Neuronal stem cell (in vitro differentiated cells): ENCODE measurements at regions not wholly inside any gene's neighbourhood (a gene's known extent, or its start where the extent isn't known, plus 50 kb on each side); places are given as distances from the start of the nearest gene placed in this dataset.

Experiments
- DNase-seq: peaks from one replicate; pipeline ENCODE4 v3.0.0-alpha.2; 2013; ENCODE audit warnings: low spot score
- H2AFZ ChIP-seq: one replicate; pipeline ENCODE4 v1.6.1; 2013; ENCODE audit warnings: mild to moderate bottlenecking, low read length, inconsistent platforms
- H2AK5ac ChIP-seq: 2 replicates; pipeline ENCODE4 v1.6.1; 2013; ENCODE audit warnings: low read depth, mild to moderate bottlenecking, inconsistent platforms, low read length, moderate library complexity, mixed read lengths
- H2BK120ac ChIP-seq: 2 replicates; pipeline ENCODE4 v1.6.1; 2013; ENCODE audit warnings: low read depth, mild to moderate bottlenecking, inconsistent platforms, low read length, moderate library complexity, mixed read lengths
- H2BK12ac ChIP-seq: one replicate; pipeline ENCODE4 v1.6.1; 2013; ENCODE audit warnings: low read length, inconsistent platforms
- H2BK15ac ChIP-seq: 2 replicates; pipeline ENCODE4 v1.6.1; 2013; ENCODE audit warnings: mild to moderate bottlenecking, low read length, inconsistent platforms, mixed read lengths
- H2BK5ac ChIP-seq: one replicate; pipeline ENCODE4 v1.6.1; 2013; ENCODE audit warnings: inconsistent platforms, mild to moderate bottlenecking, low read length, moderate library complexity
- H3K14ac ChIP-seq: one replicate; pipeline ENCODE4 v1.6.1; 2013; ENCODE audit warnings: low read length, inconsistent platforms
- H3K18ac ChIP-seq: 2 replicates; pipeline ENCODE4 v1.6.1; 2013; ENCODE audit warnings: low read length, inconsistent platforms
- H3K23ac ChIP-seq: 2 replicates; pipeline ENCODE4 v1.6.1; 2013; ENCODE audit warnings: low read depth, mild to moderate bottlenecking, mixed read lengths, low read length, inconsistent platforms; ENCODE audit not compliant: poor library complexity
- H3K27ac ChIP-seq: replicated peaks from 3 replicates; pipeline ENCODE4 v1.5.1; 2013; ENCODE audit warnings: low read length, inconsistent platforms
- H3K27me3 ChIP-seq, 3 experiments: 2 replicates each; pipeline ENCODE4 v1.6.1; 2013; ENCODE audit warnings: low read length in 3 of 3, mild to moderate bottlenecking in 2 of 3, inconsistent platforms in 1 of 3, low read depth in 1 of 3, mixed read lengths in 1 of 3, moderate library complexity in 1 of 3; ENCODE audit not compliant: control insufficient read depth in 3 of 3, insufficient read depth in 3 of 3
- H3K36me3 ChIP-seq, 2 donors: replicated peaks in 1 of 2; 2 replicates each; pipeline ENCODE4 v1.6.1; 2013; ENCODE audit warnings: low read length in 2 of 2; ENCODE audit not compliant: control insufficient read depth in 2 of 2, insufficient read depth in 2 of 2
- H3K4ac ChIP-seq: 2 replicates; pipeline ENCODE4 v1.6.1; 2013; ENCODE audit warnings: inconsistent platforms, mild to moderate bottlenecking, low read length, moderate library complexity
- H3K4me1 ChIP-seq, 2 donors: 1 replicate in 1 of 2; 2 replicates in 1 of 2; pipeline ENCODE4 v1.6.1; 2013; ENCODE audit warnings: low read length in 2 of 2, low read depth in 1 of 2; ENCODE audit not compliant: control insufficient read depth in 2 of 2, insufficient read depth in 1 of 2
- H3K4me2 ChIP-seq: one replicate; pipeline ENCODE4 v1.6.1; 2013; ENCODE audit warnings: mild to moderate bottlenecking, low read length, inconsistent platforms; ENCODE audit not compliant: insufficient read depth, poor library complexity, severe bottlenecking
- H3K4me3 ChIP-seq, 2 donors: 2 replicates each; pipeline ENCODE4 v1.5.1; 2013; ENCODE audit warnings: low read length in 2 of 2, mild to moderate bottlenecking in 2 of 2, inconsistent platforms in 1 of 2, moderate library complexity in 1 of 2
- H3K79me1 ChIP-seq: one replicate; pipeline ENCODE4 v1.6.1; 2013; ENCODE audit warnings: low read depth, mild to moderate bottlenecking, inconsistent platforms, low read length, moderate library complexity
- H3K9ac ChIP-seq: one replicate; pipeline ENCODE4 v1.6.1; 2013; ENCODE audit warnings: mild to moderate bottlenecking, low read depth, low read length, inconsistent platforms; ENCODE audit not compliant: poor library complexity
- H3K9me3 ChIP-seq, 2 donors: replicated peaks in 1 of 2; 2 replicates each; pipeline versions ENCODE3 to v1.6.1; 2013; ENCODE audit warnings: low read length in 2 of 2, mild to moderate bottlenecking in 2 of 2, inconsistent platforms in 1 of 2, low read depth in 1 of 2, mixed read lengths in 1 of 2, moderate library complexity in 1 of 2; ENCODE audit not compliant: control insufficient read depth in 2 of 2, insufficient read depth in 1 of 2
- H4K8ac ChIP-seq: one replicate; pipeline ENCODE4 v1.6.1; 2013; ENCODE audit warnings: low read depth, mild to moderate bottlenecking, inconsistent platforms, low read length, moderate library complexity
- H4K91ac ChIP-seq: one replicate; pipeline ENCODE4 v1.6.1; 2013; ENCODE audit warnings: low read length, low read depth, mild to moderate bottlenecking, inconsistent platforms; ENCODE audit not compliant: poor library complexity
- WGBS, 2 donors: extraction: QIAGEN DNeasy Blood & Tissue Kit; methylation state at CpG; one replicate each; pipeline ENCODE4 v1.1.7; 2013; ENCODE audit warnings: missing lambda C conversion rate in 2 of 2, mixed read lengths in 1 of 2; ENCODE audit not compliant: insufficient read length in 2 of 2, insufficient replicate concordance in 1 of 2; ENCODE audit errors: extremely low coverage in 2 of 2; 5-methylcytosine and 5-hydroxymethylcytosine counted together

- DNase-seq: no peak
- no peaks in the 10 kb centered on the region for H3K36me3 ChIP-seq
Observed at GRCh38 chr15:98321896-98322295, 326.4 kb upstream of the IGF1R start.

GRCh38 chr15:98322581-98322980, 325.8 kb upstream of the IGF1R start:
- no peaks in the 10 kb centered on the region for H3K36me3 ChIP-seq
- H3K9me3 ChIP-seq: peaks cover 0 to 2% of the 10 kb centered on the region in 2 donors
- H4K8ac ChIP-seq: no peak overlapping the region
- H3K4me2 ChIP-seq: no peak overlapping the region
- no peak overlapping the region for H4K91ac ChIP-seq
- H2AFZ ChIP-seq: no peak overlapping the region
- no peaks in the 10 kb centered on the region for H3K27me3 ChIP-seq
- H3K27ac ChIP-seq: no peak overlapping the region
- H2AK5ac ChIP-seq: no peak overlapping the region
- H2BK12ac ChIP-seq: no peak overlapping the region
- H2BK15ac ChIP-seq: no peak overlapping the region
- no peak overlapping the region for H3K4me3 ChIP-seq
- no peak overlapping the region for H3K4ac ChIP-seq
- H3K18ac ChIP-seq: no peak overlapping the region
- no peaks in the 10 kb centered on the region for H3K79me1 ChIP-seq
- H3K4me1 ChIP-seq: no peaks in the 10 kb centered on the region
- no peak overlapping the region for H3K23ac ChIP-seq
- WGBS, 2 donors: no CpG with 5 or more reads among the region's 4 CpGs
- no peak overlapping the region for H2BK5ac ChIP-seq
- no peak for DNase-seq
- H2BK120ac ChIP-seq: no peak overlapping the region
- no peak overlapping the region for H3K14ac ChIP-seq
- no peak overlapping the region for H3K9ac ChIP-seq

More at GRCh38 chr15:98321896-98322295, 326.4 kb upstream of the IGF1R start:
- Histone ChIP-seq H3K14ac (no peak overlapping the region), H2BK12ac (no peak overlapping the region), H3K4me2 (no peak overlapping the region), H2AFZ (no peak overlapping the region), H3K9ac (no peak overlapping the region), H2AK5ac (no peak overlapping the region), H4K8ac (no peak overlapping the region), H4K91ac (no peak overlapping the region), H3K18ac (no peak overlapping the region), H3K4me3 (no peak overlapping the region), H3K9me3 (peaks cover 0 to 2% of the 10 kb centered on the region in 2 donors), H3K23ac (no peak overlapping the region), H2BK5ac (no peak overlapping the region), H3K4me1 (no peaks in the 10 kb centered on the region), H3K27me3 (no peaks in the 10 kb centered on the region), H2BK120ac (no peak overlapping the region), H3K79me1 (no peaks in the 10 kb centered on the region), H2BK15ac (no peak overlapping the region), H3K27ac (no peak overlapping the region), H3K4ac (no peak overlapping the region)
- WGBS, 2 donors: no CpG with 5 or more reads among the region's 5 CpGs

GRCh38 chr15:98324341-98324970, 323.9 kb upstream of the IGF1R start:
- Histone ChIP-seq H3K9me3 (no peaks in the 10 kb centered on the region), H3K14ac (no peak overlapping the region), H3K9ac (no peak overlapping the region), H3K4me2 (no peak overlapping the region), H3K4ac (no peak overlapping the region), H4K8ac (no peak overlapping the region), H2BK5ac (no peak overlapping the region), H3K36me3 (no peaks in the 10 kb centered on the region), H3K4me3 (no peak overlapping the region), H4K91ac (no peak overlapping the region), H2AK5ac (no peak overlapping the region), H2BK15ac (no peak overlapping the region), H3K27ac (no peak overlapping the region), H3K23ac (no peak overlapping the region), H2BK120ac (no peak overlapping the region), H2BK12ac (no peak overlapping the region), H3K18ac (no peak overlapping the region), H3K27me3 (no peaks in the 10 kb centered on the region), H2AFZ (no peak overlapping the region), H3K79me1 (no peaks in the 10 kb centered on the region), H3K4me1 (no peaks in the 10 kb centered on the region)
- WGBS, 2 donors: no CpG with 5 or more reads among the region's 2 CpGs
- DNase-seq: no peak

GRCh38 chr15:98326804-98327203, 321.5 kb upstream of the IGF1R start:
- Histone ChIP-seq H3K36me3 (no peaks in the 10 kb centered on the region), H2BK12ac (no peak overlapping the region), H2AFZ (no peak overlapping the region), H4K91ac (no peak overlapping the region), H3K23ac (no peak overlapping the region), H3K4me3 (no peak overlapping the region), H3K4ac (no peak overlapping the region), H3K9me3 (no peaks in the 10 kb centered on the region), H2BK15ac (no peak overlapping the region), H3K27ac (no peak overlapping the region), H3K4me2 (no peak overlapping the region), H2AK5ac (no peak overlapping the region), H3K4me1 (no peaks in the 10 kb centered on the region), H3K14ac (no peak overlapping the region), H3K79me1 (no peaks in the 10 kb centered on the region), H2BK120ac (no peak overlapping the region), H3K9ac (no peak overlapping the region), H2BK5ac (no peak overlapping the region), H3K18ac (no peak overlapping the region), H3K27me3 (peaks cover 0 to 9% (median 0%) of the 10 kb centered on the region in 3 experiments), H4K8ac (no peak overlapping the region)
- no CpG with 5 or more reads among the region's 5 CpGs for WGBS, 2 donors
- DNase-seq: no peak
